ENCODE measurements at regions not wholly inside any gene's neighbourhood (a gene's known extent, or its start where the extent isn't known, plus 50 kb on each side); places are given as distances from the start of the nearest gene placed in this dataset.

DNA sequence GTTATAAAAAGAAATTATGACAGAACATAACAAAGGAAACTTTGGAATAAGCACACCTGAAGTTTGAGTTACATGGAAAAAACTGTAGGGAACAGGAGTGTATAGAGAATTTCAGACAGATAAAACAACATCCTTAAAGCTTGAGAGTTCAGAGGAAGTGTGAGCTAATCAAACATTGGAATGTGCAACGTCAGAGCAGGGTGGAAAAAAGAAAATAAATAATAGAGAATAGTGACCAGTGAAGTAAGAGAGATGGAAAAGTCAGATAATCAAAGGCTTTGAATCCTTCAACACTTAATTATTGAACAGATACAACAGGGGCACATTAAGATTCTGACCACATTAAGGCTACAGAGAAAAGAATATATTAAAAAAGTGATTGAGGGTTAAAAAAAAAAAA lies 128.5 kb upstream of the CDH10 start:
- no peaks in the 10 kb centered on the region for H3K36me3 Mint-ChIP-seq (ENCODE audit: insufficient read depth, unreplicated experiment)
- POLR2A ChIA-PET = no interaction called here

DNA sequence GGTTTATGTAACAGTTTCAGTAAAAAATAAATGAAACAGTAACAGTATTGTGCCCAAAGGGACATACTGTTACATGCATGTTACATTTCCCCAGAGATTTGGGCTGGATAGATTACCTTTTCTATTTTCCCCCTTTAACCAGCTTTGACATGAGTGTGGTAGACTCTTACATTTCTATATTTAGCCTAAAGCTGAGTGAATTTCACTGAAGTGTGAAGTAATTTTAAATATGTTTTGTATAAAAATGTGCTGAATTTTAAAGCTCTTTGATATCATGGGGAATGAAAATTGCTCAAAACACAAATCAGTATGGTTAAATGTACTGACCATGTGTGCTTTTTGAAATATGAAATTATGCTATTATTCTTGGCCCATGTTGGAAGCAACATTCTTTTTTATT lies 122.3 kb upstream of the CDH10 start:
- Histone ChIP-seq H3K4me3 (ENCODE audit: low read depth, low read length) (no peak overlapping the region), H3K9me3 (no peaks in the 10 kb centered on the region), H3K36me3 (ENCODE audit: control insufficient read depth, insufficient read depth, low read length) (no peaks in the 10 kb centered on the region), H3K27me3 (replicated peaks; ENCODE audit: control insufficient read depth, insufficient read depth, low read length) (no peaks in the 10 kb centered on the region), H3K4me1 (no peaks in the 10 kb centered on the region)
- POLR2A ChIA-PET = no interaction called here
- intact Hi-C loops (cut with micrococcal nuclease; ENCODE audit: unreplicated experiment) = no loop called here
- Mint-ChIP-seq H3K4me1 (ENCODE audit: low read depth, unreplicated experiment) (no peaks in the 10 kb centered on the region), H3K27me3 (ENCODE audit: insufficient read depth, unreplicated experiment) (no peaks in the 10 kb centered on the region), H3K36me3 (ENCODE audit: insufficient read depth, unreplicated experiment) (no peaks in the 10 kb centered on the region), H3K9me3 (ENCODE audit: unreplicated experiment) (no peaks in the 10 kb centered on the region), H3K4me3 (ENCODE audit: unreplicated experiment) (no peak overlapping the region), H3K27ac (ENCODE audit: unreplicated experiment) (no peak overlapping the region)
- no TSS peak for BruUV-seq (replicated peaks)
- no peak for DNase-seq
- CTCF ChIA-PET = no interaction called here
- TF ChIP-seq, protein P1, sequence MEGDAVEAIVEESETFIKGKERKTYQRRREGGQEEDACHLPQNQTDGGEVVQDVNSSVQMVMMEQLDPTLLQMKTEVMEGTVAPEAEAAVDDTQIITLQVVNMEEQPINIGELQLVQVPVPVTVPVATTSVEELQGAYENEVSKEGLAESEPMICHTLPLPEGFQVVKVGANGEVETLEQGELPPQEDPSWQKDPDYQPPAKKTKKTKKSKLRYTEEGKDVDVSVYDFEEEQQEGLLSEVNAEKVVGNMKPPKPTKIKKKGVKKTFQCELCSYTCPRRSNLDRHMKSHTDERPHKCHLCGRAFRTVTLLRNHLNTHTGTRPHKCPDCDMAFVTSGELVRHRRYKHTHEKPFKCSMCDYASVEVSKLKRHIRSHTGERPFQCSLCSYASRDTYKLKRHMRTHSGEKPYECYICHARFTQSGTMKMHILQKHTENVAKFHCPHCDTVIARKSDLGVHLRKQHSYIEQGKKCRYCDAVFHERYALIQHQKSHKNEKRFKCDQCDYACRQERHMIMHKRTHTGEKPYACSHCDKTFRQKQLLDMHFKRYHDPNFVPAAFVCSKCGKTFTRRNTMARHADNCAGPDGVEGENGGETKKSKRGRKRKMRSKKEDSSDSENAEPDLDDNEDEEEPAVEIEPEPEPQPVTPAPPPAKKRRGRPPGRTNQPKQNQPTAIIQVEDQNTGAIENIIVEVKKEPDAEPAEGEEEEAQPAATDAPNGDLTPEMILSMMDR (IDR thresholded peaks at IDR 0.05; ENCODE audit: insufficient read depth in 1 of 2, low read depth in 1 of 2, low read length in 1 of 2, severe bottlenecking in 1 of 2, unreplicated experiment in 1 of 2) = no peak

More for the DNA sequence above, 128.5 kb upstream of the CDH10 start:
- no peak for DNase-seq
- Histone ChIP-seq H3K27me3 (replicated peaks; ENCODE audit: control insufficient read depth, insufficient read depth, low read length) (no peaks in the 10 kb centered on the region), H3K4me3 (ENCODE audit: low read depth, low read length) (no peak overlapping the region), H3K9me3 (no peaks in the 10 kb centered on the region), H3K4me1 (no peaks in the 10 kb centered on the region), H3K36me3 (ENCODE audit: control insufficient read depth, insufficient read depth, low read length) (no peaks in the 10 kb centered on the region)
- no peaks in the 10 kb centered on the region for H3K4me1 Mint-ChIP-seq (ENCODE audit: low read depth, unreplicated experiment)
- no peak overlapping the region for H3K4me3 Mint-ChIP-seq (ENCODE audit: unreplicated experiment)
- no peaks in the 10 kb centered on the region for H3K9me3 Mint-ChIP-seq (ENCODE audit: unreplicated experiment)
- no TSS peak for BruUV-seq (replicated peaks)
- no peaks in the 10 kb centered on the region for H3K27me3 Mint-ChIP-seq (ENCODE audit: insufficient read depth, unreplicated experiment)
- intact Hi-C loops (cut with micrococcal nuclease; ENCODE audit: unreplicated experiment) = no loop called here
- CTCF ChIA-PET = no interaction called here
- no peak overlapping the region for H3K27ac Mint-ChIP-seq (ENCODE audit: unreplicated experiment)
- TF ChIP-seq, protein P1 (IDR thresholded peaks at IDR 0.05; ENCODE audit: insufficient read depth in 1 of 2, low read depth in 1 of 2, low read length in 1 of 2, severe bottlenecking in 1 of 2, unreplicated experiment in 1 of 2) = no peak

DNA sequence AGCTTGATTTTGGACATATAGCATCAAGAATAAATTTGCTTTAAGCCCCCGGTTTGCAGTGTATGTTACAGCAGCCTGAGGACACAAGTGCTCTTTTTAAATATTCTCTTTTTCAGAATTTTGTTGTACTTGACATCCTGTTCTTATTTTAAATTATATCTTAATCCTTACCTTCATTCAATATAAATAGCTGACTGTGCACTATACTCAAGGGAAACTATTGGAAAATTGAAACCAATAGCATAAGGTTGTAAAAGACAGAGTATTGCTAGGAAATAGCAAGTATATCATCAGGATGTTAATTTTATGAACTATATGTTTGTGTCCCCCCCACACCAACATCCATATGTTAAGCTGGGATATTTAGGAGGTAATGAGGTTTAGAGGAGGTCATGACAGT lies 120.4 kb upstream of the CDH10 start:
- CTCF ChIA-PET = no interaction called here
- Mint-ChIP-seq H3K36me3 (ENCODE audit: insufficient read depth, unreplicated experiment) (no peaks in the 10 kb centered on the region), H3K4me1 (ENCODE audit: low read depth, unreplicated experiment) (no peaks in the 10 kb centered on the region), H3K27ac (ENCODE audit: unreplicated experiment) (no peak overlapping the region), H3K4me3 (ENCODE audit: unreplicated experiment) (no peak overlapping the region), H3K27me3 (ENCODE audit: insufficient read depth, unreplicated experiment) (no peaks in the 10 kb centered on the region), H3K9me3 (ENCODE audit: unreplicated experiment) (peaks cover 10% of the 10 kb centered on the region)
- no TSS peak for BruUV-seq (replicated peaks)
- POLR2A ChIA-PET = no interaction called here
- DNase-seq = no peak
- Histone ChIP-seq H3K27me3 (replicated peaks; ENCODE audit: control insufficient read depth, insufficient read depth, low read length) (no peaks in the 10 kb centered on the region), H3K9me3 (peaks cover 4% of the 10 kb centered on the region; the same call in 1 of the 2 replicates), H3K4me3 (ENCODE audit: low read depth, low read length) (no peak overlapping the region), H3K36me3 (ENCODE audit: control insufficient read depth, insufficient read depth, low read length) (no peaks in the 10 kb centered on the region), H3K4me1 (no peaks in the 10 kb centered on the region)
- intact Hi-C loops (cut with micrococcal nuclease; ENCODE audit: unreplicated experiment) = no loop called here
- TF ChIP-seq, protein P1 (IDR thresholded peaks at IDR 0.05; ENCODE audit: insufficient read depth in 1 of 2, low read depth in 1 of 2, low read length in 1 of 2, severe bottlenecking in 1 of 2, unreplicated experiment in 1 of 2) = no peak
